ENCODE measurements at regions not wholly inside any gene's neighbourhood (a gene's known extent, or its start where the extent isn't known, plus 50 kb on each side); places are given as distances from the start of the nearest gene placed in this dataset.

GRCh38 chr16:54487933-54488332 lies 201.3 kb upstream of the IRX3 start:
- no peak for TF ChIP-seq MYC (IDR thresholded peaks at IDR 0.05; ENCODE audit: low read depth, low read length)
- TF ChIP-seq CTCF (IDR thresholded peaks at IDR 0.05; ENCODE audit: low read depth, low read length) = no peak
- TF ChIP-seq MAX (IDR thresholded peaks at IDR 0.05; ENCODE audit: low read depth, low read length) = no peak
- no peak for TF ChIP-seq POLR2A (IDR thresholded peaks at IDR 0.05; ENCODE audit: extremely low read depth, insufficient read length)
- no peak overlapping the region for H3K4me3 ChIP-seq (ENCODE audit: low read depth, low read length)
- no peak for DNase-seq (ENCODE audit: low read depth)

- TF ChIP-seq MYC (IDR thresholded peaks at IDR 0.05; ENCODE audit: low read depth, low read length) (no peak), CTCF (IDR thresholded peaks at IDR 0.05; ENCODE audit: low read depth, low read length) (no peak), MAX (IDR thresholded peaks at IDR 0.05; ENCODE audit: low read depth, low read length) (no peak), POLR2A (IDR thresholded peaks at IDR 0.05; ENCODE audit: extremely low read depth, insufficient read length) (no peak)
- no peak for DNase-seq (ENCODE audit: low read depth)
- H3K4me3 ChIP-seq (ENCODE audit: low read depth, low read length) = no peak overlapping the region
Observed at GRCh38 chr16:54484700-54485099, 198.1 kb upstream of the IRX3 start.

GRCh38 chr16:54482892-54483574 lies 196.4 kb upstream of the IRX3 start:
- no peak for TF ChIP-seq CTCF (IDR thresholded peaks at IDR 0.05; ENCODE audit: low read depth, low read length)
- no peak for TF ChIP-seq POLR2A (IDR thresholded peaks at IDR 0.05; ENCODE audit: extremely low read depth, insufficient read length)
- no peak for TF ChIP-seq MAX (IDR thresholded peaks at IDR 0.05; ENCODE audit: low read depth, low read length)
- no peak for TF ChIP-seq MYC (IDR thresholded peaks at IDR 0.05; ENCODE audit: low read depth, low read length)
- no peak overlapping the region for H3K4me3 ChIP-seq (ENCODE audit: low read depth, low read length)
- no peak for DNase-seq (ENCODE audit: low read depth)

- DNase-seq (ENCODE audit: low read depth) = no peak
- no peak overlapping the region for H3K4me3 ChIP-seq (ENCODE audit: low read depth, low read length)
- TF ChIP-seq POLR2A (IDR thresholded peaks at IDR 0.05; ENCODE audit: extremely low read depth, insufficient read length) = no peak
- TF ChIP-seq CTCF (IDR thresholded peaks at IDR 0.05; ENCODE audit: low read depth, low read length) = no peak
- no peak for TF ChIP-seq MAX (IDR thresholded peaks at IDR 0.05; ENCODE audit: low read depth, low read length)
- TF ChIP-seq MYC (IDR thresholded peaks at IDR 0.05; ENCODE audit: low read depth, low read length) = no peak
Observed at GRCh38 chr16:54480429-54480828, 193.8 kb upstream of the IRX3 start.

- no peak overlapping the region for H3K4me3 ChIP-seq (ENCODE audit: low read depth, low read length)
- no peak for DNase-seq (ENCODE audit: low read depth)
- TF ChIP-seq CTCF (IDR thresholded peaks at IDR 0.05; ENCODE audit: low read depth, low read length) (no peak), POLR2A (IDR thresholded peaks at IDR 0.05; ENCODE audit: extremely low read depth, insufficient read length) (no peak), MYC (IDR thresholded peaks at IDR 0.05; ENCODE audit: low read depth, low read length) (no peak), MAX (IDR thresholded peaks at IDR 0.05; ENCODE audit: low read depth, low read length) (no peak)
Observed at GRCh38 chr16:54479546-54479945, 193.0 kb upstream of the IRX3 start.
